AG04450 (cell line): ENCODE measurements at regions not wholly inside any gene's neighbourhood (a gene's known extent, or its start where the extent isn't known, plus 50 kb on each side); places are given as distances from the start of the nearest gene placed in this dataset.
A peak's percentile ranks its signal among the peaks of the same experiment; 100 is the strongest.

ENCODE experiments used
- CTCF ChIA-PET: fragments of 300-600, 350-600 bp; formaldehyde crosslinking; extraction: SDS; loops from one replicate; lab custom pipeline; 2022; ENCODE audit warnings: antibody characterized with exemption, inconsistent platforms; lab: Charles Lee
- POLR2A ChIA-PET: fragments of 350-600 bp; formaldehyde crosslinking; extraction: SDS; loops from one replicate; lab custom pipeline; 2021; ENCODE audit warnings: antibody characterized with exemption, inconsistent platforms; lab: Yijun Ruan, JAX
- DNase-seq: peaks from one replicate; pipeline ENCODE4 v3.0.0-alpha.2; 2011; ENCODE audit warnings: low read depth, low spot score
- H3K27ac ChIP-seq: one replicate; pipeline ENCODE4 v1.5.1; 2012; ENCODE audit warnings: low read depth, low read length, control low read depth
- H3K27me3 ChIP-seq: one replicate; pipeline ENCODE4 v1.6.0; 2012; ENCODE audit warnings: low read length; ENCODE audit not compliant: control insufficient read depth, insufficient read depth
- H3K4me3 ChIP-seq: 2 replicates; pipeline ENCODE4 v1.5.1; 2011; ENCODE audit warnings: mild to moderate bottlenecking, low read depth, low read length, control low read depth
- H3K9me3 ChIP-seq: 2 replicates; pipeline ENCODE4 v1.5.1; 2012; ENCODE audit warnings: low read length; ENCODE audit not compliant: control insufficient read depth, insufficient read depth
- CTCF ChIP-seq: IDR thresholded peaks from 2 replicates; pipeline ENCODE4 v1.5.1; 2011; ENCODE audit warnings: low read depth, low read length, control low read depth, inconsistent platforms

GRCh38 chr2:189937691-189938090, 124.8 kb downstream of the MSTN start:
- TF ChIP-seq CTCF, result no peak
- Histone ChIP-seq H3K27ac (no peak overlapping the region), H3K4me3 (no peak overlapping the region), H3K9me3 (peaks cover 16% of the 10 kb centered on the region), H3K27me3 (no peaks in the 10 kb centered on the region)
- CTCF ChIA-PET, result no interaction called here
- POLR2A ChIA-PET, result no interaction called here
- DNase-seq, result no peak

GRCh38 chr2:189933911-189934399, 128.6 kb downstream of the MSTN start:
- Histone ChIP-seq H3K9me3 (peaks cover 3% of the 10 kb centered on the region; the same call in 1 of the 2 replicates), H3K27ac (no peak overlapping the region), H3K27me3 (no peaks in the 10 kb centered on the region), H3K4me3 (no peak overlapping the region)
- peak; percentile 76 for DNase-seq
- POLR2A ChIA-PET, result interaction anchor here (0.6 kb wide), 1 partner anchor 97 kb away, joined by 4 read pairs; no protein-coding TSS in a partner anchor
- CTCF ChIA-PET, result interaction anchor here (0.9 to 1.5 kb wide), 2 partner anchors 135 to 171 kb away, joined by 3 read pairs; partner anchors contain the start of gene OSGEPL1
- no peak for TF ChIP-seq CTCF

- ChIA-PET POLR2A (no interaction called here), CTCF (interaction anchor here (0.9 to 1.5 kb wide), 2 partner anchors 134 to 170 kb away, joined by 3 read pairs; partner anchors contain the start of gene OSGEPL1)
- no peak for DNase-seq
- Histone ChIP-seq H3K4me3 (no peak overlapping the region), H3K9me3 (no peaks in the 10 kb centered on the region), H3K27ac (no peak overlapping the region), H3K27me3 (no peaks in the 10 kb centered on the region)
- no peak for TF ChIP-seq CTCF
Observed at GRCh38 chr2:189933041-189933440, 129.5 kb downstream of the MSTN start.

- H3K4me3 ChIP-seq, result no peak overlapping the region
- ChIA-PET POLR2A (no interaction called here), CTCF (no interaction called here)
- H3K27me3 ChIP-seq, result no peaks in the 10 kb centered on the region
- DNase-seq, result no peak
- H3K9me3 ChIP-seq, result peaks cover 9% of the 10 kb centered on the region; the same call in 1 of the 2 replicates
- TF ChIP-seq CTCF, result no peak
- H3K27ac ChIP-seq, result no peak overlapping the region
Observed at GRCh38 chr2:189927823-189928222, 134.7 kb downstream of the MSTN start.
